HEK293 (cell line): ENCODE measurements at regions not wholly inside any gene's neighbourhood (a gene's known extent, or its start where the extent isn't known, plus 50 kb on each side); places are given as distances from the start of the nearest gene placed in this dataset.

Experiments used
- CTCF ChIA-PET: fragments of 350-600 bp; formaldehyde crosslinking; extraction: SDS; loops from one replicate; lab custom pipeline; 2021; ENCODE audit warnings: antibody characterized with exemption; lab: Yijun Ruan, JAX
- POLR2A ChIA-PET: fragments of 300-600 bp; formaldehyde crosslinking; extraction: SDS; loops from one replicate; lab custom pipeline; 2020; ENCODE audit warnings: antibody characterized with exemption, inconsistent platforms; lab: Yijun Ruan, JAX
- H3K27ac ChIP-seq: fragments of 200-500 bp; sonication (Bioruptor generic); 2 replicates; pipeline ENCODE4 v1.5.1; 2014; ENCODE audit warnings: low read depth, low read length, control low read depth, inconsistent platforms; ENCODE audit errors: extremely low read depth
- H3K36me3 ChIP-seq, 2 experiments: fragments of 200-500 bp in 1 of 2; sonication (Bioruptor generic) in 1 of 2; 1 replicate in 1 of 2; 2 replicates in 1 of 2; pipeline ENCODE4 v1.5.1; 2014 to 2017; ENCODE audit warnings: inconsistent platforms in 2 of 2, low read length in 2 of 2; ENCODE audit not compliant: control insufficient read depth in 2 of 2, insufficient read depth in 1 of 2
- H3K4me1 ChIP-seq: fragments of 200-500 bp; sonication (Bioruptor generic); 2 replicates; pipeline ENCODE4 v1.5.1; 2014; ENCODE audit warnings: mild to moderate bottlenecking, low read length, inconsistent platforms; ENCODE audit not compliant: control insufficient read depth, insufficient read depth
- H3K4me3 ChIP-seq: 2 replicates; pipeline ENCODE4 v1.5.1; 2011; ENCODE audit warnings: low read depth, mild to moderate bottlenecking, control low read depth, low read length, moderate library complexity
- H3K9me3 ChIP-seq: fragments of 200-500 bp; sonication (Bioruptor generic); 2 replicates; pipeline ENCODE4 v1.5.1; 2014; ENCODE audit warnings: low read depth, low read length, inconsistent platforms; ENCODE audit not compliant: control insufficient read depth, insufficient read depth
- EGR2 ChIP-seq: fragments of 450-650 bp; formaldehyde crosslinking; IDR thresholded peaks from 2 replicates; pipeline ENCODE4 v1.5.1; 2016; ENCODE audit warnings: low read depth, missing biosample characterization, missing genetic modification characterization
- GLIS1 ChIP-seq: fragments of 450-650 bp; formaldehyde crosslinking; IDR thresholded peaks from 2 replicates; pipeline ENCODE4 v1.5.1; 2016; ENCODE audit warnings: missing biosample characterization, missing genetic modification characterization
- KLF10 ChIP-seq: fragments of 450-650 bp; IDR thresholded peaks from 2 replicates; pipeline ENCODE4 v1.5.1; 2018; ENCODE audit warnings: missing biosample characterization, mild to moderate bottlenecking, missing genetic modification characterization
- KLF8 ChIP-seq: fragments of 450-650 bp; formaldehyde crosslinking; IDR thresholded peaks from 2 replicates; pipeline ENCODE4 v1.5.1; 2016; ENCODE audit warnings: missing biosample characterization, missing genetic modification characterization
- SP7 ChIP-seq: fragments of 450-650 bp; formaldehyde crosslinking; IDR thresholded peaks from 2 replicates; pipeline ENCODE4 v1.5.1; 2016; ENCODE audit warnings: missing biosample characterization, missing genetic modification characterization
- WT1 ChIP-seq: fragments of 450-650 bp; formaldehyde crosslinking; IDR thresholded peaks from 2 replicates; pipeline ENCODE4 v1.5.1; 2016; ENCODE audit warnings: missing biosample characterization, missing genetic modification characterization
- ZBTB20 ChIP-seq: fragments of 450-650 bp; formaldehyde crosslinking; IDR thresholded peaks from 2 replicates; pipeline ENCODE4 v1.5.1; 2016; ENCODE audit warnings: missing biosample characterization, missing genetic modification characterization
- ZFP41 ChIP-seq: fragments of 450-650 bp; formaldehyde crosslinking; IDR thresholded peaks from 2 replicates; pipeline ENCODE4 v1.5.1; 2016; ENCODE audit warnings: missing biosample characterization, missing genetic modification characterization, borderline replicate concordance
- ZNF121 ChIP-seq: fragments of 450-650 bp; formaldehyde crosslinking; IDR thresholded peaks from 2 replicates; pipeline ENCODE4 v1.5.1; 2016; ENCODE audit warnings: missing biosample characterization, missing genetic modification characterization
- ZNF157 ChIP-seq: fragments of 450-650 bp; formaldehyde crosslinking; IDR thresholded peaks from 2 replicates; pipeline ENCODE4 v1.5.1; 2016; ENCODE audit warnings: missing biosample characterization, missing genetic modification characterization
- ZNF2 ChIP-seq: fragments of 450-650 bp; formaldehyde crosslinking; IDR thresholded peaks from 2 replicates; pipeline ENCODE4 v1.5.1; 2016; ENCODE audit warnings: missing biosample characterization, missing genetic modification characterization
- ZNF221 ChIP-seq: fragments of 450-650 bp; formaldehyde crosslinking; IDR thresholded peaks from 2 replicates; pipeline ENCODE4 v1.5.1; 2017; ENCODE audit warnings: missing biosample characterization, missing genetic modification characterization, borderline replicate concordance
- ZNF223 ChIP-seq: fragments of 450-650 bp; formaldehyde crosslinking; IDR thresholded peaks from 2 replicates; pipeline ENCODE4 v1.5.1; 2016; ENCODE audit warnings: missing biosample characterization, missing genetic modification characterization
- ZNF335 ChIP-seq: fragments of 450-650 bp; formaldehyde crosslinking; conservative IDR thresholded peaks from 2 replicates; pipeline ENCODE4 v1.5.1; 2016; ENCODE audit warnings: missing biosample characterization, missing genetic modification characterization
- ZNF394 ChIP-seq: fragments of 450-650 bp; formaldehyde crosslinking; IDR thresholded peaks from 2 replicates; pipeline ENCODE4 v1.5.1; 2016; ENCODE audit warnings: missing biosample characterization, missing genetic modification characterization, mild to moderate bottlenecking, moderate library complexity, borderline replicate concordance
- ZNF433 ChIP-seq: fragments of 450-650 bp; formaldehyde crosslinking; IDR thresholded peaks from 2 replicates; pipeline ENCODE4 v1.5.1; 2016; ENCODE audit warnings: missing biosample characterization, missing genetic modification characterization, low read depth
- ZNF501 ChIP-seq: fragments of 450-650 bp; formaldehyde crosslinking; IDR thresholded peaks from 2 replicates; pipeline ENCODE4 v1.5.1; 2016; ENCODE audit warnings: missing biosample characterization, missing genetic modification characterization
- ZNF560 ChIP-seq: fragments of 450-650 bp; formaldehyde crosslinking; IDR thresholded peaks from 2 replicates; pipeline ENCODE4 v1.5.1; 2017; ENCODE audit warnings: missing biosample characterization, missing genetic modification characterization, borderline replicate concordance
- ZNF624 ChIP-seq: fragments of 450-650 bp; formaldehyde crosslinking; IDR thresholded peaks from 2 replicates; pipeline ENCODE4 v1.5.1; 2017; ENCODE audit warnings: missing biosample characterization, missing genetic modification characterization
- ZXDB ChIP-seq: fragments of 450-650 bp; formaldehyde crosslinking; IDR thresholded peaks from 2 replicates; pipeline ENCODE4 v1.5.1; 2016; ENCODE audit warnings: missing biosample characterization, missing genetic modification characterization
- TF ChIP-seq, protein P1 (sequence below): fragments of 450-650 bp; formaldehyde crosslinking; IDR thresholded peaks from 2 replicates; pipeline ENCODE4 v1.5.1; 2017; ENCODE audit warnings: missing biosample characterization, missing genetic modification characterization
- TF ChIP-seq, protein P2 (sequence below): fragments of 450-650 bp; formaldehyde crosslinking; IDR thresholded peaks from 2 replicates; pipeline ENCODE4 v1.5.1; 2017; ENCODE audit warnings: missing biosample characterization, missing genetic modification characterization
- TF ChIP-seq, protein P3 (sequence below): fragments of 450-650 bp; formaldehyde crosslinking; IDR thresholded peaks from 2 replicates; pipeline ENCODE4 v1.5.1; 2016; ENCODE audit warnings: missing biosample characterization, missing genetic modification characterization
- TF ChIP-seq, protein P4 (sequence below): fragments of 450-650 bp; formaldehyde crosslinking; IDR thresholded peaks from 2 replicates; pipeline ENCODE4 v1.5.1; 2016; ENCODE audit warnings: missing biosample characterization, missing genetic modification characterization
- TF ChIP-seq, protein P5 (sequence below): fragments of 450-650 bp; formaldehyde crosslinking; conservative IDR thresholded peaks from 2 replicates; pipeline ENCODE4 v1.5.1; 2016; ENCODE audit warnings: low read depth, missing biosample characterization, missing genetic modification characterization

DNA sequence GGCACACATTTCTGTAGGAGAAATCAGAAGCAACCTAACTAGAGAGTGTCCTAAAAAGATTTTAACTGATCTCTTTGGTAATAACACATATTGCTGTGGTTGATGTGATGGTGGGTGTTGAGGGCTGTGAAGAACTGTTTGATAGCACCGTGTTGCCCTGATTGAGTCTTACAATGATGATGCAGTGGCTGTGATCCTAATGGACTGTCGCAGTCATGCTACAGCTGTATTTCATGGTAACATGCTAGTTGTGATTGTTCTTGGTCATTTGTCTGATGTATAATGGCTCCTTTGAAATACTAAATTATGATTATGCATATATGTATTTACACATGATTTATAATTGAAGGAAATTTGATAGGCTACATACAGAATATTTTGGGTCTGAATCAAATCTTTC, 82.5 kb upstream of the MMADHC start:
- H3K36me3 ChIP-seq, result no peaks in the 10 kb centered on the region
- no peak overlapping the region for H3K27ac ChIP-seq
- ChIA-PET POLR2A (no interaction called here), CTCF (interaction anchor here (0.6 kb wide), 1 partner anchor 80 kb away, joined by 3 read pairs; no protein-coding TSS in a partner anchor)
- no peak for TF ChIP-seq ZNF624 (tag by site-specific recombination)
- TF ChIP-seq, protein P1, sequence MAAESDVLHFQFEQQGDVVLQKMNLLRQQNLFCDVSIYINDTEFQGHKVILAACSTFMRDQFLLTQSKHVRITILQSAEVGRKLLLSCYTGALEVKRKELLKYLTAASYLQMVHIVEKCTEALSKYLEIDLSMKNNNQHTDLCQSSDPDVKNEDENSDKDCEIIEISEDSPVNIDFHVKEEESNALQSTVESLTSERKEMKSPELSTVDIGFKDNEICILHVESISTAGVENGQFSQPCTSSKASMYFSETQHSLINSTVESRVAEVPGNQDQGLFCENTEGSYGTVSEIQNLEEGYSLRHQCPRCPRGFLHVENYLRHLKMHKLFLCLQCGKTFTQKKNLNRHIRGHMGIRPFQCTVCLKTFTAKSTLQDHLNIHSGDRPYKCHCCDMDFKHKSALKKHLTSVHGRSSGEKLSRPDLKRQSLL, result no peak
- no peak for TF ChIP-seq ZNF394 (tag by site-specific recombination)
- no peak for TF ChIP-seq KLF10 (tag by site-specific recombination)
- TF ChIP-seq ZNF501, result no peak
- TF ChIP-seq EGR2 (tag by site-specific recombination), result no peak
- TF ChIP-seq KLF8, result no peak
- TF ChIP-seq ZNF335, result no peak
- no peak for TF ChIP-seq ZNF560 (tag by site-specific recombination)
- no peak for TF ChIP-seq SP7 (tag by site-specific recombination)
- no peak for TF ChIP-seq GLIS1 (tag by site-specific recombination)
- no peak for TF ChIP-seq ZBTB20 (tag by site-specific recombination)
- no peak for TF ChIP-seq ZNF221 (tag by site-specific recombination)
- no peak for TF ChIP-seq ZFP41
- no peak for TF ChIP-seq ZNF223
- no peak for TF ChIP-seq ZXDB
- no peaks in the 10 kb centered on the region for H3K9me3 ChIP-seq
- no peak overlapping the region for H3K4me3 ChIP-seq
- no peaks in the 10 kb centered on the region for H3K4me1 ChIP-seq

DNA sequence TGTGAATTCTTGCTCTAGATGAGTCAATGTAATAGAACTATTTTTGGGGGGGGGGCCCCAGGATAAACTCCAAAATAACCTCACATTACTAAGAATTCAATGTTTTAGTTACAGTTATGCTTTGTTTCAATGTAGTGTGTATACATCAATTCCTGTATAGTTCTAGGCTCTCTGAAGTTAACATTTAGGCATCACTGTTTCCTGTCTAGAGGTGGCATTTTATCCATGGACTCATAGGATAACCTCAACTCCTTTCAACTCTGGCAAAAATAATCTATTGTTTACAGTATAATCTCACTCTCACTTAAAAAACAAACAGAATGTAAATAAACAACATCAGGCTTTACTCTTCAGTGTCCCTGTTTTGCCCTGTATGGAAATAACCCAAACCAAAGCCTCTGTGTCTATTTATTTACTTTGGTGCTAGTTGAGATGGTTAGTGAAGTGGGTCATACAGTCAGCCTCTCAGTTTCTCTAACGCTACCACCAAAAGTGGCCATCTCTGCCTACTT, 79.3 kb upstream of the MMADHC start:
- H3K4me1 ChIP-seq, result no peaks in the 10 kb centered on the region; the same call in 1 of the 2 replicates
- CTCF ChIA-PET, result no interaction called here
- TF ChIP-seq, protein P2, sequence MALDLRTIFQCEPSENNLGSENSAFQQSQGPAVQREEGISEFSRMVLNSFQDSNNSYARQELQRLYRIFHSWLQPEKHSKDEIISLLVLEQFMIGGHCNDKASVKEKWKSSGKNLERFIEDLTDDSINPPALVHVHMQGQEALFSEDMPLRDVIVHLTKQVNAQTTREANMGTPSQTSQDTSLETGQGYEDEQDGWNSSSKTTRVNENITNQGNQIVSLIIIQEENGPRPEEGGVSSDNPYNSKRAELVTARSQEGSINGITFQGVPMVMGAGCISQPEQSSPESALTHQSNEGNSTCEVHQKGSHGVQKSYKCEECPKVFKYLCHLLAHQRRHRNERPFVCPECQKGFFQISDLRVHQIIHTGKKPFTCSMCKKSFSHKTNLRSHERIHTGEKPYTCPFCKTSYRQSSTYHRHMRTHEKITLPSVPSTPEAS, result no peak
- TF ChIP-seq, protein P3, sequence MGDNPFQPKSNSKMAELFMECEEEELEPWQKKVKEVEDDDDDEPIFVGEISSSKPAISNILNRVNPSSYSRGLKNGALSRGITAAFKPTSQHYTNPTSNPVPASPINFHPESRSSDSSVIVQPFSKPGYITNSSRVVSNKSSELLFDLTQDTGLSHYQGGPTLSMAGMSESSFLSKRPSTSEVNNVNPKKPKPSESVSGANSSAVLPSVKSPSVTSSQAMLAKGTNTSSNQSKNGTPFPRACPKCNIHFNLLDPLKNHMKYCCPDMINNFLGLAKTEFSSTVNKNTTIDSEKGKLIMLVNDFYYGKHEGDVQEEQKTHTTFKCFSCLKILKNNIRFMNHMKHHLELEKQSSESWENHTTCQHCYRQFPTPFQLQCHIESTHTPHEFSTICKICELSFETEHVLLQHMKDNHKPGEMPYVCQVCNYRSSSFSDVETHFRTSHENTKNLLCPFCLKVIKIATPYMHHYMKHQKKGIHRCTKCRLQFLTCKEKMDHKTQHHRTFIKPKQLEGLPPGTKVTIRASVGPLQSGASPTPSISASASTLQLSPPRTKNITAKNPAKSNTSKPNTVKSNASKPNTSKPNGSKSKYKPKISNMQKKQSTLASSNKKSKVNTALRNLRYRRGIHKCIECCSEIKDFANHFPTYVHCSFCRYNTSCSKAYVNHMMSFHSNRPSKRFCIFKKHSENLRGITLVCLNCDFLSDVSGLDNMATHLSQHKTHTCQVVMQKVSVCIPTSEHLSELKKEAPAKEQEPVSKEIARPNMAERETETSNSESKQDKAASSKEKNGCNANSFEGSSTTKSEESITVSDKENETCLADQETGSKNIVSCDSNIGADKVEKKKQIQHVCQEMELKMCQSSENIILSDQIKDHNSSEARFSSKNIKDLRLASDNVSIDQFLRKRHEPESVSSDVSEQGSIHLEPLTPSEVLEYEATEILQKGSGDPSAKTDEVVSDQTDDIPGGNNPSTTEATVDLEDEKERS (tag by site-specific recombination), result no peak
- no peak for TF ChIP-seq WT1 (tag by site-specific recombination)
- no peak for TF ChIP-seq ZNF2
- TF ChIP-seq, protein P4, sequence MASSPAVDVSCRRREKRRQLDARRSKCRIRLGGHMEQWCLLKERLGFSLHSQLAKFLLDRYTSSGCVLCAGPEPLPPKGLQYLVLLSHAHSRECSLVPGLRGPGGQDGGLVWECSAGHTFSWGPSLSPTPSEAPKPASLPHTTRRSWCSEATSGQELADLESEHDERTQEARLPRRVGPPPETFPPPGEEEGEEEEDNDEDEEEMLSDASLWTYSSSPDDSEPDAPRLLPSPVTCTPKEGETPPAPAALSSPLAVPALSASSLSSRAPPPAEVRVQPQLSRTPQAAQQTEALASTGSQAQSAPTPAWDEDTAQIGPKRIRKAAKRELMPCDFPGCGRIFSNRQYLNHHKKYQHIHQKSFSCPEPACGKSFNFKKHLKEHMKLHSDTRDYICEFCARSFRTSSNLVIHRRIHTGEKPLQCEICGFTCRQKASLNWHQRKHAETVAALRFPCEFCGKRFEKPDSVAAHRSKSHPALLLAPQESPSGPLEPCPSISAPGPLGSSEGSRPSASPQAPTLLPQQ (tag by site-specific recombination), result no peak
- no peak for TF ChIP-seq ZNF433 (tag by site-specific recombination)
- no peak for TF ChIP-seq ZNF157 (tag by site-specific recombination)
- no peak for TF ChIP-seq SP7 (tag by site-specific recombination)
- TF ChIP-seq ZNF121, result no peak
- TF ChIP-seq, protein P1, result no peak
- TF ChIP-seq, protein P5, sequence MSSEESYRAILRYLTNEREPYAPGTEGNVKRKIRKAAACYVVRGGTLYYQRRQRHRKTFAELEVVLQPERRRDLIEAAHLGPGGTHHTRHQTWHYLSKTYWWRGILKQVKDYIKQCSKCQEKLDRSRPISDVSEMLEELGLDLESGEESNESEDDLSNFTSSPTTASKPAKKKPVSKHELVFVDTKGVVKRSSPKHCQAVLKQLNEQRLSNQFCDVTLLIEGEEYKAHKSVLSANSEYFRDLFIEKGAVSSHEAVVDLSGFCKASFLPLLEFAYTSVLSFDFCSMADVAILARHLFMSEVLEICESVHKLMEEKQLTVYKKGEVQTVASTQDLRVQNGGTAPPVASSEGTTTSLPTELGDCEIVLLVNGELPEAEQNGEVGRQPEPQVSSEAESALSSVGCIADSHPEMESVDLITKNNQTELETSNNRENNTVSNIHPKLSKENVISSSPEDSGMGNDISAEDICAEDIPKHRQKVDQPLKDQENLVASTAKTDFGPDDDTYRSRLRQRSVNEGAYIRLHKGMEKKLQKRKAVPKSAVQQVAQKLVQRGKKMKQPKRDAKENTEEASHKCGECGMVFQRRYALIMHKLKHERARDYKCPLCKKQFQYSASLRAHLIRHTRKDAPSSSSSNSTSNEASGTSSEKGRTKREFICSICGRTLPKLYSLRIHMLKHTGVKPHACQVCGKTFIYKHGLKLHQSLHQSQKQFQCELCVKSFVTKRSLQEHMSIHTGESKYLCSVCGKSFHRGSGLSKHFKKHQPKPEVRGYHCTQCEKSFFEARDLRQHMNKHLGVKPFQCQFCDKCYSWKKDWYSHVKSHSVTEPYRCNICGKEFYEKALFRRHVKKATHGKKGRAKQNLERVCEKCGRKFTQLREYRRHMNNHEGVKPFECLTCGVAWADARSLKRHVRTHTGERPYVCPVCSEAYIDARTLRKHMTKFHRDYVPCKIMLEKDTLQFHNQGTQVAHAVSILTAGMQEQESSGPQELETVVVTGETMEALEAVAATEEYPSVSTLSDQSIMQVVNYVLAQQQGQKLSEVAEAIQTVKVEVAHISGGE (tag by site-specific recombination), result no peak
- H3K4me3 ChIP-seq, result no peak overlapping the region
- H3K27ac ChIP-seq, result no peak overlapping the region
- POLR2A ChIA-PET, result interaction anchor here (0.6 kb wide), 1 partner anchor 1022 kb away, joined by 8 read pairs; no protein-coding TSS in a partner anchor
- H3K9me3 ChIP-seq, result no peaks in the 10 kb centered on the region
- no peaks in the 10 kb centered on the region for H3K36me3 ChIP-seq
